Globus pallidus (tissue), 1 donor: ENCODE measurements at regions not wholly inside any gene's neighbourhood (a gene's known extent, or its start where the extent isn't known, plus 50 kb on each side); places are given as distances from the start of the nearest gene placed in this dataset.

Experiments used
- DNase-seq: peaks from one replicate; pipeline ENCODE4 v3.0.0-alpha.2; 2015; ENCODE audit warnings: low spot score

GRCh38 chr21:16538936-16539440 is 809.2 kb downstream of the USP25 start:
- DNase-seq, result no peak

GRCh38 chr21:16540966-16541727 is 811.4 kb downstream of the USP25 start:
- no peak for DNase-seq

GRCh38 chr21:16550118-16550517 is 820.3 kb downstream of the USP25 start:
- DNase-seq, result no peak

GRCh38 chr21:16550917-16551741 is 821.3 kb downstream of the USP25 start:
- DNase-seq, result no peak

GRCh38 chr21:16552880-16553279 is 823.1 kb downstream of the USP25 start:
- no peak for DNase-seq

GRCh38 chr21:16554503-16554902 is 824.7 kb downstream of the USP25 start:
- DNase-seq, result no peak

- DNase-seq, result no peak
Measured at GRCh38 chr21:16563116-16563515, 833.3 kb downstream of the USP25 start.

GRCh38 chr21:16563795-16564194 is 834.0 kb downstream of the USP25 start:
- no peak for DNase-seq

- no peak for DNase-seq
Measured at GRCh38 chr21:16568244-16568643, 838.5 kb downstream of the USP25 start.

- no peak for DNase-seq
Measured at GRCh38 chr21:16568661-16569060, 838.9 kb downstream of the USP25 start.

GRCh38 chr21:16569679-16570078 is 839.9 kb downstream of the USP25 start:
- no peak for DNase-seq

- peak; percentile 66 for DNase-seq
Measured at GRCh38 chr21:16570171-16570570, 840.4 kb downstream of the USP25 start.

GRCh38 chr21:16570856-16571255 is 841.1 kb downstream of the USP25 start:
- DNase-seq, result no peak

- DNase-seq, result no peak
Measured at GRCh38 chr21:16571594-16571993, 841.8 kb downstream of the USP25 start.

- no peak for DNase-seq
Measured at GRCh38 chr21:16572032-16572431, 842.2 kb downstream of the USP25 start.

- no peak for DNase-seq
Measured at GRCh38 chr21:16573578-16573977, 843.8 kb downstream of the USP25 start.

- DNase-seq, result no peak
Measured at GRCh38 chr21:16577975-16578374, 848.2 kb downstream of the USP25 start.

- DNase-seq, result peak; percentile 40
Measured at GRCh38 chr21:16578912-16579311, 849.1 kb downstream of the USP25 start.

GRCh38 chr21:16579538-16579937 is 849.8 kb downstream of the USP25 start:
- peak; percentile 82 for DNase-seq

- DNase-seq, result no peak
Measured at GRCh38 chr21:16580661-16581060, 850.9 kb downstream of the USP25 start.

GRCh38 chr21:16583556-16583955 is 853.8 kb downstream of the USP25 start:
- no peak for DNase-seq

- no peak for DNase-seq
Measured at GRCh38 chr21:16584756-16585155, 855.0 kb downstream of the USP25 start.

- DNase-seq, result no peak
Measured at GRCh38 chr21:16585896-16586295, 856.1 kb downstream of the USP25 start.
